ENCODE measurements at regions not wholly inside any gene's neighbourhood (a gene's known extent, or its start where the extent isn't known, plus 50 kb on each side); places are given as distances from the start of the nearest gene placed in this dataset.

DNA sequence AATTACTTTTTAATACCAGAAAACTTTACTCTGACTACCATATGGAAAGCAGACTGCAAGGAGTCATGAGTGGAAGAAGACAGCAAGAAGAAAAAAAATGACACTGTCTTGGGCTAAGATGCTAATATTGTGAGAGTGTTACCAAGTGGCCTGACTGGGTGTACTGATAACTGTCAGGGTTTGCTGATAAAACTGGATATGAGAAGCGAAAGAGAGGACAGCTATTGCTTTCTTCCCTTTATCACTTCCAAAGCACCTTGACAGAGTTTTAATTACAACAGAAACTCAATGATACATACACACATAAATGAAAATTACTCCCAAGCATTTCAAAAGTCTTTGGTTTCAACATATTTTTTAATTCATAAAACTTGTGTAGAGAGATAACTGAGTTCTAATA lies 368.5 kb downstream of the ZEB2 start:
- no peaks in the 10 kb centered on the region for H3F3A ChIP-seq (ENCODE audit: low read depth)
- Mint-ChIP-seq H3K9me3 (no peaks in the 10 kb centered on the region), H3K4me1 (no peaks in the 10 kb centered on the region), H3K27me3 (ENCODE audit: insufficient read depth, low read depth) (no peaks in the 10 kb centered on the region), H3K27ac (no peak overlapping the region), H3K36me3 (no peaks in the 10 kb centered on the region), H3K4me3 (no peak overlapping the region)
- H3K9ac ChIP-seq, result no peak overlapping the region
- no peaks in the 10 kb centered on the region for H3K36me3 ChIP-seq
- no peak overlapping the region for H3K4me3 ChIP-seq
- H3K9me3 ChIP-seq (ENCODE audit: low read depth), result no peaks in the 10 kb centered on the region
- H3K79me2 ChIP-seq (ENCODE audit: low read depth), result no peaks in the 10 kb centered on the region
- H4K20me1 ChIP-seq (ENCODE audit: low read depth), result no peaks in the 10 kb centered on the region
- DNase-seq (ENCODE audit: low spot score), result no peak
- peaks cover 7% of the 10 kb centered on the region for H3K4me1 ChIP-seq
- no peaks in the 10 kb centered on the region for H3K27me3 ChIP-seq
- H3K4me2 ChIP-seq, result no peak overlapping the region
- TF ChIP-seq CTCF (IDR thresholded peaks at IDR 0.05) (no peak), EZH2 (IDR thresholded peaks at IDR 0.05) (no peak), EZH2phosphoT487 (IDR thresholded peaks at IDR 0.05) (no peak)
- H3K27ac ChIP-seq, result no peak overlapping the region
- H2AFZ ChIP-seq (replicated peaks), result no peak overlapping the region

GRCh38 chr2:144147356-144147755 lies 372.6 kb downstream of the ZEB2 start:
- Histone ChIP-seq H3K36me3 (no peaks in the 10 kb centered on the region), H3K4me3 (no peak overlapping the region), H3K4me2 (no peak overlapping the region), H3K9me3 (ENCODE audit: low read depth) (no peaks in the 10 kb centered on the region), H3K9ac (no peak overlapping the region), H4K20me1 (ENCODE audit: low read depth) (no peaks in the 10 kb centered on the region), H3K4me1 (no peaks in the 10 kb centered on the region), H2AFZ (replicated peaks) (no peak overlapping the region), H3K79me2 (ENCODE audit: low read depth) (no peaks in the 10 kb centered on the region), H3F3A (ENCODE audit: low read depth) (no peaks in the 10 kb centered on the region), H3K27me3 (no peaks in the 10 kb centered on the region), H3K27ac (no peak overlapping the region)
- no peaks in the 10 kb centered on the region for H3K9me3 Mint-ChIP-seq
- no peaks in the 10 kb centered on the region for H3K4me1 Mint-ChIP-seq
- H3K27ac Mint-ChIP-seq, result no peak overlapping the region
- peaks cover 10% of the 10 kb centered on the region for H3K36me3 Mint-ChIP-seq
- DNase-seq (ENCODE audit: low spot score), result no peak
- H3K27me3 Mint-ChIP-seq (ENCODE audit: insufficient read depth, low read depth), result no peaks in the 10 kb centered on the region
- TF ChIP-seq EZH2phosphoT487 (IDR thresholded peaks at IDR 0.05), result no peak
- no peak for TF ChIP-seq EZH2 (IDR thresholded peaks at IDR 0.05)
- TF ChIP-seq CTCF (IDR thresholded peaks at IDR 0.05), result no peak
- H3K4me3 Mint-ChIP-seq, result no peak overlapping the region

DNA sequence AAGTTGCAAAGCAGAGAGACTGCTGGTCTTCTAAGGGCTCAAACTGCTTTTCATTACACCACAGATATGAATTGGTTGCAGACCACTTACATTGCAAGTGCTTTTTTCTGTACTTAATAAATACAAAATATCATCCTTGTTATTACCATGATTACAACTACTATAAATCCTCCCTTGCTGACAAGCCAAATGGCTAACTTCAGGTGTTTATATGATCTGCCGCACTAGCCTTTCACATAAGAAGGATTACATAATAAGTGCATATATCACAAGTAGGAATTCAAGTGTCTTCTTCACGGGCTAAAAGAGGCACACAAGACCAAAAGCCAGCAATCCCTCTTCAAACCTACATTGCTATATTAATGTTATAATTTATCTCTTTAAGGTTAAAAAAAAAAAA lies 373.0 kb downstream of the ZEB2 start:
- no peaks in the 10 kb centered on the region for H3F3A ChIP-seq (ENCODE audit: low read depth)
- H3K4me1 ChIP-seq, result no peaks in the 10 kb centered on the region
- no peaks in the 10 kb centered on the region for H3K79me2 ChIP-seq (ENCODE audit: low read depth)
- no peak overlapping the region for H3K4me2 ChIP-seq
- H3K9me3 Mint-ChIP-seq, result no peaks in the 10 kb centered on the region
- H3K27me3 Mint-ChIP-seq (ENCODE audit: insufficient read depth, low read depth), result no peaks in the 10 kb centered on the region
- no peaks in the 10 kb centered on the region for H4K20me1 ChIP-seq (ENCODE audit: low read depth)
- no peak overlapping the region for H3K27ac Mint-ChIP-seq
- no peak overlapping the region for H3K27ac ChIP-seq
- H3K4me3 Mint-ChIP-seq, result no peak overlapping the region
- no peaks in the 10 kb centered on the region for H3K27me3 ChIP-seq
- peaks cover 10% of the 10 kb centered on the region for H3K36me3 Mint-ChIP-seq
- no peak for DNase-seq (ENCODE audit: low spot score)
- no peak overlapping the region for H3K9ac ChIP-seq
- no peaks in the 10 kb centered on the region for H3K4me1 Mint-ChIP-seq
- no peak overlapping the region for H3K4me3 ChIP-seq
- no peak overlapping the region for H2AFZ ChIP-seq (replicated peaks)
- TF ChIP-seq EZH2phosphoT487 (IDR thresholded peaks at IDR 0.05) (no peak), EZH2 (IDR thresholded peaks at IDR 0.05) (no peak), CTCF (IDR thresholded peaks at IDR 0.05) (no peak)
- H3K36me3 ChIP-seq, result no peaks in the 10 kb centered on the region
- H3K9me3 ChIP-seq (ENCODE audit: low read depth), result no peaks in the 10 kb centered on the region

DNA sequence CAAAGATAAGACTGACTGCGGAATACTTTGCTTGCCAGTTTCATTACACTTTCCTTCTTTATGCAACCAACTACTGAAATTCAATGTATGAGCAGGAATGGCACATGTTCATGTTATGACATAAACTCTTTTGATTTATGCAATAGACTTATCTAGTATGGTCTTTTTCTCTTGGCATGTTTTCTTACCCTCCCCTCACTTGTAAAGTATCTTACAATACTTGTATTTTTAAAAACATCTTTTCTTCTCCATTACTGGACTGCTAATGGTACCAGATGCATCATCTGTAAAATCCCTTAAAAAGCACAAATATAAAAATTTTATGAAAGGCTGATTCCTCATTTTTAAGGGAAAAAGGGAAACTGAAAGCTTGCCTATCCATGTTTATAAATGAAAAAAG lies 373.8 kb downstream of the ZEB2 start:
- no peaks in the 10 kb centered on the region for H3K4me1 ChIP-seq
- no peak for DNase-seq (ENCODE audit: low spot score)
- no peak overlapping the region for H3K27ac Mint-ChIP-seq
- H3K9me3 Mint-ChIP-seq, result no peaks in the 10 kb centered on the region
- H3K4me1 Mint-ChIP-seq, result no peaks in the 10 kb centered on the region
- no peaks in the 10 kb centered on the region for H3K27me3 Mint-ChIP-seq (ENCODE audit: insufficient read depth, low read depth)
- no peak overlapping the region for H3K27ac ChIP-seq
- peaks cover 10% of the 10 kb centered on the region for H3K36me3 Mint-ChIP-seq
- no peaks in the 10 kb centered on the region for H3K79me2 ChIP-seq (ENCODE audit: low read depth)
- H3K4me3 ChIP-seq, result no peak overlapping the region
- TF ChIP-seq EZH2 (IDR thresholded peaks at IDR 0.05) (no peak), EZH2phosphoT487 (IDR thresholded peaks at IDR 0.05) (no peak), CTCF (IDR thresholded peaks at IDR 0.05) (no peak)
- H3K9ac ChIP-seq, result no peak overlapping the region
- no peak overlapping the region for H2AFZ ChIP-seq (replicated peaks)
- no peaks in the 10 kb centered on the region for H3K9me3 ChIP-seq (ENCODE audit: low read depth)
- H3K4me2 ChIP-seq, result no peak overlapping the region
- H3K4me3 Mint-ChIP-seq, result no peak overlapping the region
- no peaks in the 10 kb centered on the region for H3K27me3 ChIP-seq
- H4K20me1 ChIP-seq (ENCODE audit: low read depth), result no peaks in the 10 kb centered on the region
- no peaks in the 10 kb centered on the region for H3F3A ChIP-seq (ENCODE audit: low read depth)
- no peaks in the 10 kb centered on the region for H3K36me3 ChIP-seq

Measured in neural progenitor cell (in vitro differentiated cells).